OCI-LY7 (cell line): ENCODE measurements at regions not wholly inside any gene's neighbourhood (a gene's known extent, or its start where the extent isn't known, plus 50 kb on each side); places are given as distances from the start of the nearest gene placed in this dataset.

ENCODE experiments used
- CTCF ChIP-seq: fragments of 200-600 bp; sonication (generic); conservative IDR thresholded peaks from 2 replicates; pipeline ENCODE4 v1.5.1; 2014; ENCODE audit warnings: mild to moderate bottlenecking, antibody characterized with exemption, low read length, moderate library complexity, mixed read lengths
- EZH2phosphoT487 ChIP-seq: fragments of 200-600 bp; sonication (generic); IDR thresholded peaks from 2 replicates; pipeline ENCODE4 v1.6.1; 2018; ENCODE audit warnings: low read depth, borderline replicate concordance, mild to moderate bottlenecking, mixed run types, antibody characterized with exemption, low read length, moderate library complexity, mixed read lengths

- peak; percentile 85 for TF ChIP-seq CTCF
- no peak for TF ChIP-seq EZH2phosphoT487
These were observed 299.7 kb upstream of the FBXO33 start for GRCh38 chr14:39731912-39732311.
